NCI-H1092 (cell line): ENCODE measurements at regions not wholly inside any gene's neighbourhood (a gene's known extent, or its start where the extent isn't known, plus 50 kb on each side); places are given as distances from the start of the nearest gene placed in this dataset.

ENCODE experiments used
- DNase-seq: peaks from one replicate; lab custom pipeline; 2025; lab: John Stamatoyannopoulos, UW

GRCh38 chr5:4192111-4192510, 596.5 kb downstream of the IRX1 start:
- DNase-seq = no peak

- DNase-seq = no peak
Measured at GRCh38 chr5:4196744-4197143, 601.1 kb downstream of the IRX1 start.

DNA sequence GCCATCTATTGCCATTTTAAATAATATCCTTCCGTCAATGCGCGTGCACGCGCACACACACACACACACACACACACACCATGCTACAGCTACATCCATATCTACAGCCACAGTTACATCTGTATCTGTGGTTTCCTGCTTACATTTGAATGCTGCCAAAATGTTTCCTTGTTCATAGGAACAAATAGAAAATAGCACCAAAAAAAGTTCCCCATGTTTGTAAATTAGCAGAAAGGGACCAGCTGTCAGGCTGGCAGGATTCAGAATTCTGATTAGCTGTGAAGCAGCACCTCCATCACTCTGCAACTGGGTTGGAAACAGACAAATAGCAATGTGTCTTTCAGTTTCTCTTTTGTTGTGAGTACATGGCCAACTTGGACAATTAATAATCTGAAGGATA, 601.5 kb downstream of the IRX1 start:
- DNase-seq = no peak

GRCh38 chr5:4198461-4198860, 602.8 kb downstream of the IRX1 start:
- no peak for DNase-seq

GRCh38 chr5:4199049-4199841, 603.6 kb downstream of the IRX1 start:
- no peak for DNase-seq

DNA sequence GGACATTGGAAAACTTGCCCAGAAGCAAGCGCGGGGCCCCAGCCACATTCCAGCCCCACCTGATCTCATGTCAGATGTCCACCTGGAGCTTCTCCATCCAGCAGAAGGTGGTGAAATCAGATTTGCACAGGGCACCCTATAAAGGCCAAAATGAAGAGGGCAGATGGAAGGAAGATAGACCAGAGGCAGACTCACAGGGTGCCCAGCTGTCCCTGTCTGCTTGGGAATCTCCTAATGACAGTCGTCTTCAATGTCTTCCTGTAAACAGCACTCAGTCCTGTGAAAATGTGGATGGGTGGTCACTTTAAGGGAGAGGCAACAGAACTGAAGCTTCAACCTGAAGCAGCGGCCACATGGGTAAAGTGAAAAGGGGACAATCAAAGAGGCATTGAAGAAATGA, 607.5 kb downstream of the IRX1 start:
- no peak for DNase-seq

GRCh38 chr5:4204276-4205141, 608.9 kb downstream of the IRX1 start:
- no peak for DNase-seq

- no peak for DNase-seq
Measured at GRCh38 chr5:4205398-4205797, 609.8 kb downstream of the IRX1 start.

DNA sequence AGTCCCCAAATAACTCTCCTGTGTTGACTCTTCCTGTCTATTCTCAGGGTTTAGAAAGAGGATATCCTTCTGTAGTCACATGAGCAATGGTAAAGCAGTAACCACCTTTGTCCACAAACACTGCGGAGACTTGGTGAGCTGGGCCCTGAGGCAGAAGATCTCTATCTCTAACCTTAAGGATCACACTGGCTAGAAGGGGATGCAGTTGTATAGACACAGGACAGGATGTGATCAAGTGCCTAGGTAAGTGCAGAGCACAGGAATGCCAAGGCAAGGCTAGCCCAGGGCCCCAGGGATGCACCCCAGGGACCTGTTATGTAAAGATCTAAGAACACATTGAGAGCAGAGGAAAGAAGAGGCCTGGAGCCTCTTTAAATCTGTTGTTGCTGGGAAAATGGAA, 610.5 kb downstream of the IRX1 start:
- no peak for DNase-seq

DNA sequence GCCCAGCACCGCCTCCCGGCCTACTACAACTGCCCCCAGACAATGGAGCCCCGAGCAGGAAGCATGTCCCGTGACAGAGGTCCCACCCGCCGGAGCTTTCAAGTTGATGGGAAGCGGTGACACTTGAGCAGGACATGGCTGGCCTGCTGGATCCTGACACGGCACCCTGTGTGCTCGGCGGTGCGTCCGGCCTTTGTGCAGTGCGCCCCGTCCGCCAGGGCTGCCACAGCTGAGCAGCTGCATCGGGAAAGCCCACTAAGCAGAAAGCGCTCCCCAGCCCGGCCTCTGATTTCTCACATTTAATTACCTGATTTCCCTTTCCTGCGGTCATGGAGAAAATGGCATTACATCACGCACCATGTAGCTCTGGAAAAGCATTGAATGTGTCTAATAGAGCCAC, 611.9 kb downstream of the IRX1 start:
- no peak for DNase-seq

- no peak for DNase-seq
Measured at GRCh38 chr5:4208537-4208936, 612.9 kb downstream of the IRX1 start.

- DNase-seq = no peak
Measured at GRCh38 chr5:4208996-4209395, 613.4 kb downstream of the IRX1 start.

DNA sequence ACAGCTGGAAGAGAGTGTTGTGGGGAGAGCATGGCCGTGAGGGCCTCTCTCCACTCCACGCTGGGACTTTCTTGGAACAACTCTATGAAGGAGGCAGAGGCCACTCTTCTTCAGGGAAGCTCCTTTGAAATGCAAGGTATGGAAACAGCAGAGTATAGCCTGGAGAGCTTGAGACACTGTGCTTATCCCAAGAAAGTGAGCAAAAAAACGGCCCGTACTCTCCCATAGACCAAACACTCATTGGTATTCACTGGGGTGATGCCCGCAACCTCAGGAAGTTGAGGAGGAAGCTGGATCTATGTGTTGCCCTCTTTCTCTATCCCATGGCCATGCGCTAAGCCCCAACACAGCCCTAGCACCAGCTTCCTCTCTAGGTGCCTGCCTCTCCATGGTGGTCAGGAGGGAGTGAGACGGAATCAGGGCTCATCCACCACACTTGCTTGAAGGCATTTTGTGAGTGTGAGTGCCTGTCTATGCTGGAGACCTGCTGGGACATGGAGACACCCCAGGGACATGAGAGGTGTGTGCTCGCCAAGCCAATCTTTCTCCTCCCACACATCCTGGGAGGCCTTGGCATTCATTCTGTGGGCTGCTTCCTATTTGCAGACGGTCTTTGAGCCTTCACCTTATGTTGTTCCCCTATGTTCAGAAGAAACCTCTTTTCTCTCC, 616.6 kb downstream of the IRX1 start:
- DNase-seq = no peak

GRCh38 chr5:4212981-4213819, 617.6 kb downstream of the IRX1 start:
- DNase-seq = no peak

- no peak for DNase-seq
Measured at GRCh38 chr5:4215143-4215542, 619.5 kb downstream of the IRX1 start.

DNA sequence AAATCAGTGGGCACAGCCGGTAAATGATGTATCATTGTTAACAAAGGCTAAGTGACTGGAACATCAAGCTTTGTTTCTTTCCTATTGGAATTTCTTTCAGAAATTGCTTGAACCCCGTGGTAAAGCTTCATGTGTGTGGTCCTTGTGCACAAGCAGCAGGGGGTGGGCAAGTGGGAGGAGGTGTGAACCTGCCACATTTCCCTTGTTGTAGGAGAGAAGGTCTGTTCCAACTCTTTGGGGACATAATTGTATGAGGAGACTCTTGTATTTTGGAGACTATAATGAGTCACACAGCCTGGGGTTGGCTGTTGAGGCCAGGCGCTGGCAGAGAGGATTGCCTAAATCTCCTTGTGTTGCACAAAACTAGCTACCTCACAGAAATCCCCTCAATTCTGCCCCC, 620.5 kb downstream of the IRX1 start:
- no peak for DNase-seq

DNA sequence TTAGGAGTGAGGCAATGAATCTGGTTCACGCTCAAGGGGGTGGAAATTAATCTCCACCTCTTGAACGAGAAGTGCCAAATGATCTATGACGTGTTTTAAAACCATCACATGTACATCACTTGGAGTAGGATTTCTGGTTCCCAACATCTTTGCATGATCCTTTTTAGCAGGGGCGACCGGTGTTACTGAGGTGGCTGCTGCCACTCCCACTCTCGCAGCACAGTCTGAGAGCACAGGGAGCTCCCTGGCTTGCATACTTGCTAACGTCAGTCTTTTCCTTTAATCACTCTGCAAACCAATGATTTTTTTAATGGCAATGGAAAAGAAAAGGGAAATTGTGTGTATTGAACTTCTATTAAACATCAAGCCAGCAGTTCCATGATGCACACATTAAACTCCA, 624.4 kb downstream of the IRX1 start:
- DNase-seq = no peak

GRCh38 chr5:4221048-4221447, 625.4 kb downstream of the IRX1 start:
- no peak for DNase-seq

- no peak for DNase-seq
Measured at GRCh38 chr5:4222147-4222546, 626.5 kb downstream of the IRX1 start.

- DNase-seq = no peak
Measured at GRCh38 chr5:4222821-4223220, 627.2 kb downstream of the IRX1 start.

GRCh38 chr5:4225741-4226140, 630.1 kb downstream of the IRX1 start:
- DNase-seq = no peak

GRCh38 chr5:4226565-4226964, 630.9 kb downstream of the IRX1 start:
- DNase-seq = no peak
